ENCODE measurements at regions not wholly inside any gene's neighbourhood (a gene's known extent, or its start where the extent isn't known, plus 50 kb on each side); places are given as distances from the start of the nearest gene placed in this dataset.

DNA sequence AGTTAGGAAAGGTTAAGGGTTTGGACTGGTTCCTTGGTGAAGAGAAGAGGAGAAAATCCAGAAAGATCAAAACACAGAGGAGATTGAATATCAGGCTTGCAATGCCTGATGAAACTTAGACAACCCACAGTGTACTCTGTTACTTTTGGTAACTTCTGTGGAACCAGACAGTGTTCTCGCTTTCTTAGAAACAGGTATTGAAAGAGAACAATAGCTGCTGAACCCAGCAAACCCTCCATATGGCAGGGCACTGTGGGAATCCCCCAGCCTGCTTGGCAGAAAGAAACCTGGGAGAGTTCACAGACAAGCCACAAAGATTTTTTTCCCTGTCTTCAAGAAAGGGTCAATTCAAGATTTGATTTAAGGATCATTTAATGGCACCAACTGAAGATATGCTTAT, 342.8 kb downstream of the FOXA2 start:
- DNase-seq (ENCODE audit: low read depth in 1 of 2, low spot score in 1 of 2), result no peak
- no peak for TF ChIP-seq CTCF (IDR thresholded peaks at IDR 0.05; ENCODE audit: low read depth, low read length)
- H3K27me3 ChIP-seq, result peaks cover 10% of the 10 kb centered on the region
- no peak overlapping the region for H3K27ac ChIP-seq
- H3K4me3 ChIP-seq, result no peak overlapping the region
- H3K4me1 ChIP-seq (ENCODE audit: low read depth), result peaks cover 3% of the 10 kb centered on the region
- no peaks in the 10 kb centered on the region for H3K36me3 ChIP-seq
- H3K9me3 ChIP-seq (ENCODE audit: low read depth), result no peaks in the 10 kb centered on the region

- no peak for DNase-seq (ENCODE audit: low read depth in 1 of 2, low spot score in 1 of 2)
- no peak overlapping the region for H3K4me3 ChIP-seq
- H3K4me1 ChIP-seq (ENCODE audit: low read depth), result no peaks in the 10 kb centered on the region
- H3K27ac ChIP-seq, result no peak overlapping the region
- no peaks in the 10 kb centered on the region for H3K9me3 ChIP-seq (ENCODE audit: low read depth)
- no peak for TF ChIP-seq CTCF (IDR thresholded peaks at IDR 0.05; ENCODE audit: low read depth, low read length)
- H3K36me3 ChIP-seq, result no peaks in the 10 kb centered on the region
- H3K27me3 ChIP-seq, result no peaks in the 10 kb centered on the region
Observed at GRCh38 chr20:22232923-22233322, 351.4 kb downstream of the FOXA2 start.

DNA sequence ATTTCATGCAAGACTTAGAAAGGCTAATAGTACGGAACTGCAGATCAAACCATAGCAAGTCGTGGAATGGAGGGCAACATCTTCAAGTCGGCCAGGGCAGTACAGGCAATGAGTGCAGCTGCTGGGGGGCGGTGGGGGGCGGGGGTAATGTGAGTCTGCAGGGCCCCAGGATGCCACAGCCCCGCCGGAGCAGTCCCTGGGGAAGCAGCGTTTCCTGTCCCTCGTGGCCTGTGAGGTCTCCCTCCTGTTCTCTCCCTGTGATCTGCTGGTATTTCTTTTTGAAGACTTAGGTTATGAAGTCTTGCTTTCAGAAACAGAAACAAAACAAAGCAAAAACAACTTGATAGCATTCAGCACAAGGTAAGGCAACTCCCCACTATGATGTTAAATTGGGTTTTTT, 351.9 kb downstream of the FOXA2 start:
- no peaks in the 10 kb centered on the region for H3K27me3 ChIP-seq
- no peak overlapping the region for H3K27ac ChIP-seq
- H3K36me3 ChIP-seq, result no peaks in the 10 kb centered on the region
- TF ChIP-seq CTCF (IDR thresholded peaks at IDR 0.05; ENCODE audit: low read depth, low read length), result no peak
- no peak overlapping the region for H3K4me3 ChIP-seq
- DNase-seq (ENCODE audit: low read depth in 1 of 2, low spot score in 1 of 2), result no peak
- H3K9me3 ChIP-seq (ENCODE audit: low read depth), result no peaks in the 10 kb centered on the region
- no peaks in the 10 kb centered on the region for H3K4me1 ChIP-seq (ENCODE audit: low read depth)

DNA sequence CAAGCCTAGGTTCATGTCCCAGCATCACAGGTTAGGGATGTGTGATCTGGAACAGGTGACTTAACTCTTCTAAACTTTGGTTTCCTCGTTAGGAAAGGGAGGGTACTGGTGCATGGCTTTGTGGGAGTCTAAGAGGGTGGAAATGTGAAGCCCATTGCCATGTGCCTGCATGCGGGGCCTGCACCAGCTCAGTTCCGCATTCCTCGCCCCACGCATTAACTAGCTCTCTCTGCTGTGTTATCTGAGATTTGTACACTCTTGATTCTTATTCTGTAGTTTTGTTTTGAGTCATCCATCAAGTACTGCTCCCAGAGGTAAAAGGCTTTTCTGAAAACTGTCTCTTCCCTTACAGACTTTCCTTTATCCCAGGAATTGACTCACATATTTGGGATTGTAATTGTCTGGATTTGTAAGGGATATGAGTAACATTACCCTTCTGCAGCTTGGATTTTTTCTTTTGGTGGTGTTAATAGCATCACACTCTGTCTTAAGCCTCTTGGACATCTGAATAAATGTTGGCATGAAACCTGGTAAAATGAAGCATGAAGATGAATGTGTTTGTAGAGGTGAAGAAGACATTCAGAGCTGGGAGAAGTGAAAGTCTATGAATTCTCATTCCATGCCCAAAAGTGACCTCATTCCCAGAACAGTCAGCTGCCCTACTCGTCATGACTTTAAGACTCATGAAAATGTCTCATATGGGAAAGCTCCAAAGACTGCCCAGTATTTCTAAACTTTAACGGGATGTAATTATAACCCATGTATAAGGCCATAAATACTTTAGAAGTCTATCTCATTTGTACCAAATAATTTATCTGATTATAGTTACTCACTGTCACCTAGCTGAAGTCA, 357.3 kb downstream of the FOXA2 start:
- no peak for DNase-seq (ENCODE audit: low read depth in 1 of 2, low spot score in 1 of 2)
- Histone ChIP-seq H3K27ac (no peak overlapping the region), H3K4me1 (ENCODE audit: low read depth) (no peaks in the 10 kb centered on the region), H3K27me3 (no peaks in the 10 kb centered on the region), H3K4me3 (no peak overlapping the region), H3K36me3 (no peaks in the 10 kb centered on the region), H3K9me3 (ENCODE audit: low read depth) (no peaks in the 10 kb centered on the region)
- no peak for TF ChIP-seq CTCF (IDR thresholded peaks at IDR 0.05; ENCODE audit: low read depth, low read length)

GRCh38 chr20:22223236-22223635, 361.1 kb downstream of the FOXA2 start:
- no peaks in the 10 kb centered on the region for H3K9me3 ChIP-seq (ENCODE audit: low read depth)
- peaks cover 19% of the 10 kb centered on the region for H3K4me1 ChIP-seq (ENCODE audit: low read depth)
- no peaks in the 10 kb centered on the region for H3K27me3 ChIP-seq
- H3K4me3 ChIP-seq, result no peak overlapping the region
- no peak for DNase-seq (ENCODE audit: low read depth in 1 of 2, low spot score in 1 of 2)
- no peaks in the 10 kb centered on the region for H3K36me3 ChIP-seq
- H3K27ac ChIP-seq, result no peak overlapping the region
- no peak for TF ChIP-seq CTCF (IDR thresholded peaks at IDR 0.05; ENCODE audit: low read depth, low read length)
